22Rv1 (cell line): ENCODE measurements at regions not wholly inside any gene's neighbourhood (a gene's known extent, or its start where the extent isn't known, plus 50 kb on each side); places are given as distances from the start of the nearest gene placed in this dataset.

Source experiments
- ZFX ChIP-seq: fragments of 450-650 bp; IDR thresholded peaks from 2 replicates; pipeline ENCODE4 v1.6.1; 2017; ENCODE audit warnings: antibody characterized with exemption, borderline replicate concordance
- TF ChIP-seq, protein P1 (sequence below): fragments of 450-650 bp; IDR thresholded peaks from 2 replicates; pipeline ENCODE4 v1.5.1; 2017; ENCODE audit warnings: mild to moderate bottlenecking

- TF ChIP-seq, protein P1, sequence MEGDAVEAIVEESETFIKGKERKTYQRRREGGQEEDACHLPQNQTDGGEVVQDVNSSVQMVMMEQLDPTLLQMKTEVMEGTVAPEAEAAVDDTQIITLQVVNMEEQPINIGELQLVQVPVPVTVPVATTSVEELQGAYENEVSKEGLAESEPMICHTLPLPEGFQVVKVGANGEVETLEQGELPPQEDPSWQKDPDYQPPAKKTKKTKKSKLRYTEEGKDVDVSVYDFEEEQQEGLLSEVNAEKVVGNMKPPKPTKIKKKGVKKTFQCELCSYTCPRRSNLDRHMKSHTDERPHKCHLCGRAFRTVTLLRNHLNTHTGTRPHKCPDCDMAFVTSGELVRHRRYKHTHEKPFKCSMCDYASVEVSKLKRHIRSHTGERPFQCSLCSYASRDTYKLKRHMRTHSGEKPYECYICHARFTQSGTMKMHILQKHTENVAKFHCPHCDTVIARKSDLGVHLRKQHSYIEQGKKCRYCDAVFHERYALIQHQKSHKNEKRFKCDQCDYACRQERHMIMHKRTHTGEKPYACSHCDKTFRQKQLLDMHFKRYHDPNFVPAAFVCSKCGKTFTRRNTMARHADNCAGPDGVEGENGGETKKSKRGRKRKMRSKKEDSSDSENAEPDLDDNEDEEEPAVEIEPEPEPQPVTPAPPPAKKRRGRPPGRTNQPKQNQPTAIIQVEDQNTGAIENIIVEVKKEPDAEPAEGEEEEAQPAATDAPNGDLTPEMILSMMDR = no peak
- TF ChIP-seq ZFX = no peak
Measured at GRCh38 chrX:42857766-42858165, 79.8 kb upstream of the PPP1R2C start.
